ENCODE measurements at regions not wholly inside any gene's neighbourhood (a gene's known extent, or its start where the extent isn't known, plus 50 kb on each side); places are given as distances from the start of the nearest gene placed in this dataset.
A peak's percentile ranks its signal among the peaks of the same experiment; 100 is the strongest.

DNA sequence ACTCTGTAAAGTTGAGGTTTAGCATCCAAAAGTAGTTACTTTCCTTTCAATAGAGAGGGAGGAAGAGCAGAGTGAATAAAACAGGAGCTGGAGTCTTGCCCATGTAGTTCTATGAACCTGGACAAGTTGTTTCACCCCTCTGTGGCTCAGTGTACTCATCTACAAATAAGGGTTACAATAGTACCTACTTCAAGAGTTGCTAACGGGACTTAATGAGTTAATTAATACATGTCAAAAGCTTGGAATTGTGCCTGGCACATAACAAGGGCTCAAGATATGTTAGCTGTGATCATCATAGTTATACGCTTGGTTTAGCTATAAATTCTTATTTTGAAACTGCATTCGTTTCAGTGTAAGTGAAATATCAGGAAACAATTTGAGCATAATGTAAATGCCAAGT, 388.5 kb upstream of the THBS1 start:
- no peak overlapping the region for H3K4me3 ChIP-seq (ENCODE audit: control insufficient read depth, low read depth, low read length)
- TF ChIP-seq, protein P1, sequence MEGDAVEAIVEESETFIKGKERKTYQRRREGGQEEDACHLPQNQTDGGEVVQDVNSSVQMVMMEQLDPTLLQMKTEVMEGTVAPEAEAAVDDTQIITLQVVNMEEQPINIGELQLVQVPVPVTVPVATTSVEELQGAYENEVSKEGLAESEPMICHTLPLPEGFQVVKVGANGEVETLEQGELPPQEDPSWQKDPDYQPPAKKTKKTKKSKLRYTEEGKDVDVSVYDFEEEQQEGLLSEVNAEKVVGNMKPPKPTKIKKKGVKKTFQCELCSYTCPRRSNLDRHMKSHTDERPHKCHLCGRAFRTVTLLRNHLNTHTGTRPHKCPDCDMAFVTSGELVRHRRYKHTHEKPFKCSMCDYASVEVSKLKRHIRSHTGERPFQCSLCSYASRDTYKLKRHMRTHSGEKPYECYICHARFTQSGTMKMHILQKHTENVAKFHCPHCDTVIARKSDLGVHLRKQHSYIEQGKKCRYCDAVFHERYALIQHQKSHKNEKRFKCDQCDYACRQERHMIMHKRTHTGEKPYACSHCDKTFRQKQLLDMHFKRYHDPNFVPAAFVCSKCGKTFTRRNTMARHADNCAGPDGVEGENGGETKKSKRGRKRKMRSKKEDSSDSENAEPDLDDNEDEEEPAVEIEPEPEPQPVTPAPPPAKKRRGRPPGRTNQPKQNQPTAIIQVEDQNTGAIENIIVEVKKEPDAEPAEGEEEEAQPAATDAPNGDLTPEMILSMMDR (conservative IDR thresholded peaks at IDR 0.05; ENCODE audit: control insufficient read depth, insufficient read depth, low read depth, low read length) = no peak
- DNase-seq (ENCODE audit: low read depth) = no peak

DNA sequence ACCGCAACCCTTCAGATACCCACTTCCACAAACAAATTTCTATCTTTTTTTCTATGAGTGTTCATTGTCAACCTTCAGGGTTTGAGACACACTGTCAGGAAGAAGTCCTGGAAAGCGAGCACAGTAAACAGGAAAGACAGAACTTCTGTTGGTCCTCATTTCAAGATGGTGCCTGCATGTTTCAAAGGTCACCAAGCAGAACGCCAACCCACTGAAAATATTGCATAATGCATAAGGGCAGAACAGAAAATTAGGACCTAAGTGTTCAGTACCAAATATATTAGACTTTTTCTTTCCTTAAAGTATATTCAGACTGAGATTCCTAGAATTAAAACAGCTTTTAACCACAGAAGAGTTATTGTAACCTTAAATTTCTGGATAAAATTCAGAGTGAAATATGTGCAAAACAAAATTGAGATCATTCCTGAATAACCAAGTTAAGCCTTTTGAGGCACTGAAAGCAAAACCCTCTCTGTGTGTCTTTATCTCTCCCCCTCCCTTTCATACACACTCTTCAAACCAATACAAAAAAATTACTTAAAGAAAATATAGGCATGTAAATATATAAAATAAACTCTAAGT, 387.8 kb upstream of the THBS1 start:
- no peak overlapping the region for H3K4me3 ChIP-seq (ENCODE audit: control insufficient read depth, low read depth, low read length)
- TF ChIP-seq, protein P1 (conservative IDR thresholded peaks at IDR 0.05; ENCODE audit: control insufficient read depth, insufficient read depth, low read depth, low read length) = no peak
- no peak for DNase-seq (ENCODE audit: low read depth)

DNA sequence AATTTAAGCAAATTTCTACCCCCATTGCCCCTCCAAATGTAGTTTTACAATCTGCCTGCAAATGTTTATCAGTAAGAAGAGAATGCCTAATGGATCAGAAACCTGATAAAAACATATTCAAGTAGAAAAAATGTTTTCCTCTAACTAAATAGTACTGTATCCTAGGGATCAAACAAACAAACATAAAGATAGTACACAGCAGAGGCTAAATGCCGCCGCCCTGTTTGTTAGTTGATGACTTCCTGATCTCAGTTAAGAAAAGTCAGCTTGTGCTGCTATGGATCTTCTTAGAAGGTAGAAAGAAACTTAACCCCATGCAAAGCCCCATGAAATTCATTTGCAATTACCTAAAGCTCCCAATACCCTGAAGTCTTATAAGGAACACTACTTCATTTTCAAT, 387.3 kb upstream of the THBS1 start:
- TF ChIP-seq, protein P1 (conservative IDR thresholded peaks at IDR 0.05; ENCODE audit: control insufficient read depth, insufficient read depth, low read depth, low read length) = no peak
- DNase-seq (ENCODE audit: low read depth) = no peak
- no peak overlapping the region for H3K4me3 ChIP-seq (ENCODE audit: control insufficient read depth, low read depth, low read length)

DNA sequence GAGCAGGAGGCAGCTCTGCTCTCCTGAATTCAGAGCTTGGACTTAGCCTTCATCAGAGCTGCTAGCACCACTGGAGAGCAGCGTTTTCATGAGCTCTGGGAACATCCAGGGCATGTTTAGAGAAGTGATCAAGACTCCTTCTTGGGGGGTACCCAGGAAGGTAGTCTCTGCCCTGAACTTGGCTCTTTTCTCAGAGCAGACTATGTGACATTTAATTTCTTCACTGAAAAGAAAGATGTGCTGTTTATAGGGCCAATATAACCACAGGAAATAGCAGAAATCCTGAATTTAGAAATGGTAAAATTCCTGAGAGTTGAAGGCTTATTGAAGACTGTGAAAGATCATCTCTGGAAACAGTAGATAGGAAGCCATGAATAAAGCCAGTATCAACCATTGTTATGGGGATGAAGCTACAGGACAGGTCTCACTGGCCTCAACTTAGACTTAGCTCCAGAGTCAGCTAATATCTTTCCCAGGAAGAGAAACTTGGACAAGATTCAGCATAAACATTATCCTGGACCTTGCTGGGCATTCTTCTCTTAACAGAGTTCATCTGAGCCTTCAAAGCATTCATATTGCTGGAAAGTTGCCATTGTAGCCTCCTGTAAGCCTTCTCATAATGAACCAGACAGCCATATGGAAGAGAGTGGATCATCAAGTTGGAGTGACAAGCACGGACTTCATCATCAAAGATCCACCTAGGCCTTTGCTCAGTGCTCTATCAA, 386.6 kb upstream of the THBS1 start:
- TF ChIP-seq, protein P1 (conservative IDR thresholded peaks at IDR 0.05; ENCODE audit: control insufficient read depth, insufficient read depth, low read depth, low read length) = no peak
- no peak overlapping the region for H3K4me3 ChIP-seq (ENCODE audit: control insufficient read depth, low read depth, low read length)
- DNase-seq (ENCODE audit: low read depth) = peak; percentile 75

DNA sequence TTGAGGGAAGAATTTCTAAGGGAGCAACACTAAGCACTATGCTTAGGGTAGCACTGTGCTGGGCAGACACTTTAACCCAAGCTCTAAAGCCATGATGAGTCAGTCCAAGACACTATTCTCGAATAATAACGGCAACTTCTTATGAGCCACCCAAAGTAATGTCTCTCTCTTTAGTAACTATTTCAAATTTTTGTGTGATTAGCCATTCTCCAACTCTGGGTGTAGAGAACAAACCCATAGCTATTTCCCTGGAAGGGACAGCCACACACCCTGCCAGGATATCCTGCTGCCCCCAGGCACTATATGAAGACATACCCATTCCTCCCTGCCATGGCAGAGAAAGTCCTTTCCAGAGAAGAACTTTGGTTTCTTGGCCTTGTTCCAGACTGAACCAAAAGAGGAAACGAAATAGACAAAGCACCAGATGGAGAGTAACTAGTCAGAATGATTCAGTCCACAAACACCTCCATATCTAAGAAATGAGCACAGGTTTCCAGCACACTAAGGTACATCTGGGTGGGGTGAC, 384.9 kb upstream of the THBS1 start:
- peak; percentile 84 for DNase-seq (ENCODE audit: low read depth)
- H3K4me3 ChIP-seq (ENCODE audit: control insufficient read depth, low read depth, low read length) = no peak overlapping the region
- TF ChIP-seq, protein P1 (conservative IDR thresholded peaks at IDR 0.05; ENCODE audit: control insufficient read depth, insufficient read depth, low read depth, low read length) = no peak

DNA sequence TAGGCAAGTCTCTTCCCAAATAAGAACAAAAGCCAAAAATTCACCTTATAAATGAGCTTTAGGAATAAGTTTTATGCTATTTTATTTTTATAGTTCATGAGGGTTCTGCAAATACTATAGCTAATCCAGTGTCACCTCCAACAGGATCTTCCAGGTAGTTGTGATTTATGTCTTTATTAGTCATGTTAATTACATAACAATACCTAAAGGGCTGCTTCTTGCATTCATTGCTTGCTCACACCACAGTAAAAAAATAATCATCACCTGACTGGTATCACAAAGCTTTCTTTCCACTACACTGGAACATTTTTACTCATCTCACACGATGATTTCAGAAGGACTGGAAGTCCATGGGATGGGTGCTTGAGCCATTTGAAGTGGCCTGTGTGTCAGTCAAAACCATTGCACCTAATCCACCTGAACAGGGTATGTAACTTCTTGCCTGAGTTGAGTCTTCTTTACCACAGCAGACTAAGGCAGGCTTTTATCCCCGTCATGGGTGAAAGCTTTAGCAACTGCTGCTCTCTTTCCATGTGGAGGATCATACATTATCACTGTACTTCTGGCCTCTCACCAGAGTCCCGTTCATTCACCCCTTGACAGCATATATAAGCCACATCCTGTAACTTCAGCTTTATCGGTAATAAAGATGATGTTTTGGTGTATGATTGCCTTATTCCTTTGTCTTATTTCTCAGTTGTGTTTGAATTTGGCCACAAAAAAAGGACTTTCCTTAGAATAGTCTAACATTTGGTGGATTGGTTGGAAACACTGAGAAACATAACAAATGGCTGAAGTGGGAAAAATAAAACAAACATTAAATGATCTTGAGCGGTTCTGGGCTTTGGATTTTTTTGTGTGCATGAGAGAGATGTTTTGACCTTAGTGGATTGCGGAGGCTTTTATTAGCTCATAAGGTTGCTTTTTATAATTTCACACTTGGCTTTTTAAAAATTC, 382.6 kb upstream of the THBS1 start:
- no peak for DNase-seq (ENCODE audit: low read depth)
- H3K4me3 ChIP-seq (ENCODE audit: control insufficient read depth, low read depth, low read length) = no peak overlapping the region
- TF ChIP-seq, protein P1 (conservative IDR thresholded peaks at IDR 0.05; ENCODE audit: control insufficient read depth, insufficient read depth, low read depth, low read length) = no peak
